Panc1 (cell line): ENCODE measurements at regions not wholly inside any gene's neighbourhood (a gene's known extent, or its start where the extent isn't known, plus 50 kb on each side); places are given as distances from the start of the nearest gene placed in this dataset.

ENCODE experiments used
- ATAC-seq: fragments of 200-7000 bp; cut with Tn5 transposase; 2 replicates; pipeline ENCODE4 v1.9.1; 2020; ENCODE audit warnings: mild to moderate bottlenecking, moderate library complexity
- BruUV-seq: library from RNA; stranded (reverse); fragments of 400-500 nt; replicated peaks from 2 replicates; lab custom pipeline; 2021; lab: Mats Ljungman, UMichigan
- CTCF ChIA-PET: fragments of 300-600 bp; sonication (Branson Sonifier 250); formaldehyde crosslinking; loops from one replicate; lab custom pipeline; 2022; ENCODE audit warnings: antibody characterized with exemption; lab: Charles Lee
- POLR2A ChIA-PET: fragments of 300-600 bp; sonication (Branson Sonifier 250); formaldehyde crosslinking; loops from one replicate; lab custom pipeline; 2022; ENCODE audit warnings: antibody characterized with exemption; lab: Charles Lee
- DNase-seq: peaks from one replicate; pipeline ENCODE4 v3.0.0-alpha.2; 2010; ENCODE audit warnings: low read depth, low spot score
- H3K27ac ChIP-seq: 2 replicates; pipeline ENCODE4 v1.5.1; 2011; ENCODE audit warnings: mild to moderate bottlenecking, low read length, inconsistent platforms
- H3K27me3 ChIP-seq: fragments of 200-500 bp; sonication (Bioruptor generic); 2 replicates; pipeline ENCODE4 v1.6.0; 2014; ENCODE audit warnings: low read length, inconsistent platforms; ENCODE audit not compliant: control insufficient read depth, insufficient read depth
- H3K36me3 ChIP-seq: fragments of 200-500 bp; sonication (Bioruptor generic); 2 replicates; pipeline ENCODE4 v1.5.1; 2014; ENCODE audit warnings: inconsistent platforms, mild to moderate bottlenecking, low read length, moderate library complexity; ENCODE audit not compliant: control insufficient read depth, insufficient read depth
- H3K4me1 ChIP-seq: 2 replicates; pipeline ENCODE4 v1.5.1; 2011; ENCODE audit warnings: inconsistent platforms, mild to moderate bottlenecking, low read length, moderate library complexity; ENCODE audit not compliant: control insufficient read depth, insufficient read depth
- H3K4me3 ChIP-seq, 2 experiments: 2 replicates each; pipeline ENCODE4 v1.5.1; 2011 to 2012; ENCODE audit warnings: low read depth in 2 of 2, low read length in 2 of 2, mild to moderate bottlenecking in 2 of 2, inconsistent platforms in 1 of 2, moderate library complexity in 1 of 2
- H3K9me3 ChIP-seq: fragments of 200-500 bp; sonication (Bioruptor generic); 2 replicates; pipeline ENCODE4 v1.5.1; 2014; ENCODE audit warnings: low read depth, mild to moderate bottlenecking, inconsistent platforms, low read length, moderate library complexity; ENCODE audit not compliant: control insufficient read depth, insufficient read depth
- CTCF ChIP-seq: fragments of 450-650 bp; IDR thresholded peaks from 2 replicates; pipeline ENCODE4 v1.5.1; 2017; ENCODE audit warnings: mild to moderate bottlenecking
- POLR2AphosphoS5 ChIP-seq: IDR thresholded peaks from 2 replicates; pipeline ENCODE4 v1.6.1; 2012; ENCODE audit warnings: mild to moderate bottlenecking, low read depth, low read length, moderate library complexity
- SIN3A ChIP-seq: IDR thresholded peaks from 2 replicates; pipeline ENCODE4 v1.6.1; 2012; ENCODE audit warnings: low read depth, mild to moderate bottlenecking, low read length, moderate library complexity, borderline replicate concordance; ENCODE audit not compliant: insufficient read depth
- TCF7L2 ChIP-seq: IDR thresholded peaks from 2 replicates; pipeline ENCODE4 v1.6.1; 2011; ENCODE audit warnings: mild to moderate bottlenecking, low read depth, low read length, inconsistent platforms
- in situ Hi-C: cut with HindIII; loops from 2 replicates; pipeline ENCODE4 v1.10.0; 2016; ENCODE audit warnings: low sequenced_read_pairs, low pct_unique_long_range_greater_than_20kb
- intact Hi-C: fragments of 100-400 bp; cut with micrococcal nuclease; formaldehyde crosslinking; loops from one replicate; pipeline ENCODE4 v1.10.0; 2022; ENCODE audit not compliant: unreplicated experiment
- TF ChIP-seq, protein P1 (sequence below), 2 experiments: IDR thresholded peaks; 2 replicates each; pipeline ENCODE4 v1.6.1; 2011 to 2012; ENCODE audit warnings: low read depth in 2 of 2, control low read depth in 1 of 2, low read length in 1 of 2, mild to moderate bottlenecking in 1 of 2, moderate library complexity in 1 of 2; ENCODE audit not compliant: insufficient read depth in 1 of 2

- no TSS peak for BruUV-seq
- no peak overlapping the region for H3K27ac ChIP-seq
- TF ChIP-seq POLR2AphosphoS5 (no peak), CTCF (no peak), TCF7L2 (no peak), SIN3A (no peak)
- TF ChIP-seq, protein P1, sequence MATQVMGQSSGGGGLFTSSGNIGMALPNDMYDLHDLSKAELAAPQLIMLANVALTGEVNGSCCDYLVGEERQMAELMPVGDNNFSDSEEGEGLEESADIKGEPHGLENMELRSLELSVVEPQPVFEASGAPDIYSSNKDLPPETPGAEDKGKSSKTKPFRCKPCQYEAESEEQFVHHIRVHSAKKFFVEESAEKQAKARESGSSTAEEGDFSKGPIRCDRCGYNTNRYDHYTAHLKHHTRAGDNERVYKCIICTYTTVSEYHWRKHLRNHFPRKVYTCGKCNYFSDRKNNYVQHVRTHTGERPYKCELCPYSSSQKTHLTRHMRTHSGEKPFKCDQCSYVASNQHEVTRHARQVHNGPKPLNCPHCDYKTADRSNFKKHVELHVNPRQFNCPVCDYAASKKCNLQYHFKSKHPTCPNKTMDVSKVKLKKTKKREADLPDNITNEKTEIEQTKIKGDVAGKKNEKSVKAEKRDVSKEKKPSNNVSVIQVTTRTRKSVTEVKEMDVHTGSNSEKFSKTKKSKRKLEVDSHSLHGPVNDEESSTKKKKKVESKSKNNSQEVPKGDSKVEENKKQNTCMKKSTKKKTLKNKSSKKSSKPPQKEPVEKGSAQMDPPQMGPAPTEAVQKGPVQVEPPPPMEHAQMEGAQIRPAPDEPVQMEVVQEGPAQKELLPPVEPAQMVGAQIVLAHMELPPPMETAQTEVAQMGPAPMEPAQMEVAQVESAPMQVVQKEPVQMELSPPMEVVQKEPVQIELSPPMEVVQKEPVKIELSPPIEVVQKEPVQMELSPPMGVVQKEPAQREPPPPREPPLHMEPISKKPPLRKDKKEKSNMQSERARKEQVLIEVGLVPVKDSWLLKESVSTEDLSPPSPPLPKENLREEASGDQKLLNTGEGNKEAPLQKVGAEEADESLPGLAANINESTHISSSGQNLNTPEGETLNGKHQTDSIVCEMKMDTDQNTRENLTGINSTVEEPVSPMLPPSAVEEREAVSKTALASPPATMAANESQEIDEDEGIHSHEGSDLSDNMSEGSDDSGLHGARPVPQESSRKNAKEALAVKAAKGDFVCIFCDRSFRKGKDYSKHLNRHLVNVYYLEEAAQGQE (IDR thresholded peaks at IDR 0.05; ENCODE audit: insufficient read depth in 1 of 2, low read depth in 2 of 2, low read length in 1 of 2): no peak
- ChIA-PET POLR2A (no interaction called here), CTCF (no interaction called here)
- no peak for ATAC-seq
- no peaks in the 10 kb centered on the region for H3K36me3 ChIP-seq
- in situ Hi-C loops: no loop called here
- no peaks in the 10 kb centered on the region for H3K4me1 ChIP-seq
- H3K27me3 ChIP-seq: no peaks in the 10 kb centered on the region
- no peak overlapping the region for H3K4me3 ChIP-seq
- DNase-seq: no peak
- intact Hi-C loops: no loop called here
- H3K9me3 ChIP-seq: 0 out of 2 replicates have a peak, but pooled peaks cover 2% of the 10 kb centered on the region
Observed at GRCh38 chr3:118531816-118532215, 502.8 kb downstream of the IGSF11 start.

- no TSS peak for BruUV-seq
- POLR2A ChIA-PET: no interaction called here
- Histone ChIP-seq H3K4me1 (no peaks in the 10 kb centered on the region), H3K36me3 (no peaks in the 10 kb centered on the region), H3K27ac (no peak overlapping the region), H3K27me3 (no peaks in the 10 kb centered on the region), H3K9me3 (0 out of 2 replicates have a peak, but pooled peaks cover 2% of the 10 kb centered on the region), H3K4me3 (no peak overlapping the region)
- ATAC-seq (no peak), DNase-seq (no peak)
- CTCF ChIA-PET: no interaction called here
- in situ Hi-C loops (no loop called here), intact Hi-C loops (no loop called here)
- TF ChIP-seq POLR2AphosphoS5 (no peak), CTCF (no peak), SIN3A (no peak), TCF7L2 (no peak)
- TF ChIP-seq, protein P1 (IDR thresholded peaks at IDR 0.05; ENCODE audit: insufficient read depth in 1 of 2, low read depth in 2 of 2, low read length in 1 of 2): no peak
Observed at GRCh38 chr3:118533676-118534075, 501.0 kb downstream of the IGSF11 start.
